ENCODE measurements at regions not wholly inside any gene's neighbourhood (a gene's known extent, or its start where the extent isn't known, plus 50 kb on each side); places are given as distances from the start of the nearest gene placed in this dataset.

DNA sequence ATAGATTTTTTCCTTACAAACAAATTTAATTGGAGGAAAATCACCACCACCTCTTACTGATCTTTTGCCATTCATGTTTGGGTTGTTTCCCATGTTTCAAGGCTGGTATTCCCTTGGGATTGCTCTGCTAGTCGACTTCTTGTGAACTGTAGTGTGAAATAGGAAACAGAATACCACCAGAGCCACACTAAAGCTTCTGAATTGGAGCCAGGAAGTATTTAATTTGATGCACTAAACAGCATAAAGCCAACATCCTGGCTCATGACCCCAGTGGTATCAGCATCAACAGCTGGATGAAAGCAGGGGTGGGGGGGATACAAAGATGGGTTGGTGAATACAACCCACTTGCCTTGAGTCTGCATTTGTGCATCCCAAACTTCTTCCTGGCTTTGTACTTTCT, 127.5 kb downstream of the TBC1D30 start:
- Mint-ChIP-seq H3K36me3 (ENCODE audit: insufficient read depth, unreplicated experiment) (no peaks in the 10 kb centered on the region), H3K9me3 (ENCODE audit: unreplicated experiment) (no peaks in the 10 kb centered on the region), H3K4me3 (ENCODE audit: unreplicated experiment) (no peak overlapping the region), H3K4me1 (ENCODE audit: low read depth, unreplicated experiment) (no peaks in the 10 kb centered on the region), H3K27me3 (ENCODE audit: insufficient read depth, unreplicated experiment) (no peaks in the 10 kb centered on the region), H3K27ac (ENCODE audit: unreplicated experiment) (no peak overlapping the region)
- Histone ChIP-seq H3K4me1 (no peaks in the 10 kb centered on the region), H3K9me3 (no peaks in the 10 kb centered on the region), H3K4me3 (ENCODE audit: low read depth, low read length) (no peak overlapping the region), H3K27me3 (replicated peaks; ENCODE audit: control insufficient read depth, insufficient read depth, low read length) (no peaks in the 10 kb centered on the region), H3K36me3 (ENCODE audit: control insufficient read depth, insufficient read depth, low read length) (no peaks in the 10 kb centered on the region)
- BruUV-seq (replicated peaks): no TSS peak
- intact Hi-C loops (cut with micrococcal nuclease; ENCODE audit: unreplicated experiment): no loop called here
- TF ChIP-seq, protein P1, sequence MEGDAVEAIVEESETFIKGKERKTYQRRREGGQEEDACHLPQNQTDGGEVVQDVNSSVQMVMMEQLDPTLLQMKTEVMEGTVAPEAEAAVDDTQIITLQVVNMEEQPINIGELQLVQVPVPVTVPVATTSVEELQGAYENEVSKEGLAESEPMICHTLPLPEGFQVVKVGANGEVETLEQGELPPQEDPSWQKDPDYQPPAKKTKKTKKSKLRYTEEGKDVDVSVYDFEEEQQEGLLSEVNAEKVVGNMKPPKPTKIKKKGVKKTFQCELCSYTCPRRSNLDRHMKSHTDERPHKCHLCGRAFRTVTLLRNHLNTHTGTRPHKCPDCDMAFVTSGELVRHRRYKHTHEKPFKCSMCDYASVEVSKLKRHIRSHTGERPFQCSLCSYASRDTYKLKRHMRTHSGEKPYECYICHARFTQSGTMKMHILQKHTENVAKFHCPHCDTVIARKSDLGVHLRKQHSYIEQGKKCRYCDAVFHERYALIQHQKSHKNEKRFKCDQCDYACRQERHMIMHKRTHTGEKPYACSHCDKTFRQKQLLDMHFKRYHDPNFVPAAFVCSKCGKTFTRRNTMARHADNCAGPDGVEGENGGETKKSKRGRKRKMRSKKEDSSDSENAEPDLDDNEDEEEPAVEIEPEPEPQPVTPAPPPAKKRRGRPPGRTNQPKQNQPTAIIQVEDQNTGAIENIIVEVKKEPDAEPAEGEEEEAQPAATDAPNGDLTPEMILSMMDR (IDR thresholded peaks at IDR 0.05; ENCODE audit: insufficient read depth in 1 of 2, low read depth in 1 of 2, low read length in 1 of 2, severe bottlenecking in 1 of 2, unreplicated experiment in 1 of 2): no peak
- POLR2A ChIA-PET: no interaction called here
- no peak for DNase-seq
- CTCF ChIA-PET: no interaction called here

GRCh38 chr12:64955746-64956145, 131.3 kb downstream of the TBC1D30 start:
- no peaks in the 10 kb centered on the region for H3K36me3 Mint-ChIP-seq (ENCODE audit: insufficient read depth, unreplicated experiment)
- H3K4me3 Mint-ChIP-seq (ENCODE audit: unreplicated experiment): no peak overlapping the region
- CTCF ChIA-PET: no interaction called here
- no peak for DNase-seq
- no peaks in the 10 kb centered on the region for H3K27me3 Mint-ChIP-seq (ENCODE audit: insufficient read depth, unreplicated experiment)
- POLR2A ChIA-PET: no interaction called here
- H3K27ac Mint-ChIP-seq (ENCODE audit: unreplicated experiment): no peak overlapping the region
- no peaks in the 10 kb centered on the region for H3K27me3 ChIP-seq (replicated peaks; ENCODE audit: control insufficient read depth, insufficient read depth, low read length)
- no peaks in the 10 kb centered on the region for H3K4me1 Mint-ChIP-seq (ENCODE audit: low read depth, unreplicated experiment)
- no peak overlapping the region for H3K4me3 ChIP-seq (ENCODE audit: low read depth, low read length)
- intact Hi-C loops (cut with micrococcal nuclease; ENCODE audit: unreplicated experiment): no loop called here
- no TSS peak for BruUV-seq (replicated peaks)
- TF ChIP-seq, protein P1 (IDR thresholded peaks at IDR 0.05; ENCODE audit: insufficient read depth in 1 of 2, low read depth in 1 of 2, low read length in 1 of 2, severe bottlenecking in 1 of 2, unreplicated experiment in 1 of 2): no peak
- H3K36me3 ChIP-seq (ENCODE audit: control insufficient read depth, insufficient read depth, low read length): no peaks in the 10 kb centered on the region
- no peaks in the 10 kb centered on the region for H3K9me3 ChIP-seq
- no peaks in the 10 kb centered on the region for H3K4me1 ChIP-seq
- H3K9me3 Mint-ChIP-seq (ENCODE audit: unreplicated experiment): no peaks in the 10 kb centered on the region

- Histone ChIP-seq H3K4me1 (no peaks in the 10 kb centered on the region), H3K36me3 (ENCODE audit: control insufficient read depth, insufficient read depth, low read length) (no peaks in the 10 kb centered on the region), H3K27me3 (replicated peaks; ENCODE audit: control insufficient read depth, insufficient read depth, low read length) (no peaks in the 10 kb centered on the region), H3K4me3 (ENCODE audit: low read depth, low read length) (no peak overlapping the region), H3K9me3 (peaks cover 6% of the 10 kb centered on the region; the same call in 1 of the 2 replicates)
- no peaks in the 10 kb centered on the region for H3K36me3 Mint-ChIP-seq (ENCODE audit: insufficient read depth, unreplicated experiment)
- no peak for DNase-seq
- no peak overlapping the region for H3K4me3 Mint-ChIP-seq (ENCODE audit: unreplicated experiment)
- H3K27me3 Mint-ChIP-seq (ENCODE audit: insufficient read depth, unreplicated experiment): no peaks in the 10 kb centered on the region
- ChIA-PET POLR2A (no interaction called here), CTCF (no interaction called here)
- TF ChIP-seq, protein P1 (IDR thresholded peaks at IDR 0.05; ENCODE audit: insufficient read depth in 1 of 2, low read depth in 1 of 2, low read length in 1 of 2, severe bottlenecking in 1 of 2, unreplicated experiment in 1 of 2): no peak
- no peak overlapping the region for H3K27ac Mint-ChIP-seq (ENCODE audit: unreplicated experiment)
- no TSS peak for BruUV-seq (replicated peaks)
- intact Hi-C loops (cut with micrococcal nuclease; ENCODE audit: unreplicated experiment): no loop called here
- H3K9me3 Mint-ChIP-seq (ENCODE audit: unreplicated experiment): peaks cover 19% of the 10 kb centered on the region
- H3K4me1 Mint-ChIP-seq (ENCODE audit: low read depth, unreplicated experiment): no peaks in the 10 kb centered on the region
Measured at GRCh38 chr12:64965920-64966319, 141.5 kb downstream of the TBC1D30 start.
